K562 (cell line): ENCODE measurements at regions not wholly inside any gene's neighbourhood (a gene's known extent, or its start where the extent isn't known, plus 50 kb on each side); places are given as distances from the start of the nearest gene placed in this dataset.

Experiments
- BMI1 ChIP-seq: fragments of 150-350 bp; IDR thresholded peaks from 2 replicates; pipeline ENCODE4 v1.6.1; 2014; ENCODE audit warnings: low read length
- CCNT2 ChIP-seq: IDR thresholded peaks from 2 replicates; pipeline ENCODE4 v1.6.1; 2011; ENCODE audit warnings: borderline replicate concordance, low read depth, mild to moderate bottlenecking, moderate library complexity, mixed read lengths, low read length; ENCODE audit not compliant: insufficient read length; ENCODE audit errors: extremely low read depth
- CHD1 ChIP-seq: fragments of 200-600 bp; sonication (generic); IDR thresholded peaks from one replicate; pipeline ENCODE4 v1.6.1; 2012; ENCODE audit warnings: mild to moderate bottlenecking, moderate library complexity, low read length, inconsistent platforms
- ETS1 ChIP-seq: conservative IDR thresholded peaks from 2 replicates; pipeline ENCODE4 v1.6.1; 2011; ENCODE audit warnings: low read depth, mild to moderate bottlenecking, low read length; ENCODE audit not compliant: control insufficient read depth
- FOXA3 ChIP-seq, 2 experiments: fragments of 450-650 bp in 1 of 2; sonication (generic) in 1 of 2; formaldehyde crosslinking; IDR thresholded peaks in 1 of 2; conservative IDR thresholded peaks in 1 of 2; 2 replicates each; pipeline versions ENCODE4 v1.4.0 to v1.8.0; 2020 to 2022; ENCODE audit warnings: mild to moderate bottlenecking in 2 of 2, missing genetic modification reagents in 1 of 2
- HBP1 ChIP-seq: fragments of 450-650 bp; formaldehyde crosslinking; IDR thresholded peaks from 2 replicates; pipeline ENCODE4 v1.4.0; 2022; ENCODE audit warnings: missing genetic modification characterization
- HDAC2 ChIP-seq: fragments of 450-650 bp; IDR thresholded peaks from 2 replicates; pipeline ENCODE4 v1.6.1; 2016; ENCODE audit warnings: mild to moderate bottlenecking
- HOMEZ ChIP-seq: fragments of 250-450 bp; sonication (Bioruptor Pico); IDR thresholded peaks from 2 replicates; pipeline ENCODE4 v1.4.0; 2020; ENCODE audit warnings: mild to moderate bottlenecking, moderate library complexity
- HSF4 ChIP-seq: fragments of 250-450 bp; sonication (Bioruptor Pico); IDR thresholded peaks from 2 replicates; pipeline ENCODE4 v2.1.2; 2022; ENCODE audit warnings: mild to moderate bottlenecking, moderate library complexity, borderline replicate concordance
- PHTF2 ChIP-seq: fragments of 250-450 bp; sonication (Bioruptor Pico); IDR thresholded peaks from 2 replicates; pipeline ENCODE4 v1.5.0; 2021; ENCODE audit warnings: mild to moderate bottlenecking
- POLR2AphosphoS5 ChIP-seq: IDR thresholded peaks from 2 replicates; pipeline ENCODE4 v1.6.1; 2011; ENCODE audit warnings: mild to moderate bottlenecking, low read depth, low read length, moderate library complexity; ENCODE audit not compliant: control insufficient read depth, insufficient read depth
- POLR3A ChIP-seq: IDR thresholded peaks from 2 replicates; pipeline ENCODE4 v1.6.1; 2011; ENCODE audit warnings: borderline replicate concordance, mild to moderate bottlenecking, moderate library complexity; ENCODE audit not compliant: insufficient read length, insufficient read depth; ENCODE audit errors: extremely low read depth
- SNIP1 ChIP-seq: fragments of 450-650 bp; IDR thresholded peaks from 2 replicates; pipeline ENCODE4 v1.7.1; 2017; ENCODE audit warnings: low read depth, mild to moderate bottlenecking
- THRAP3 ChIP-seq: fragments of 450-650 bp; IDR thresholded peaks from 2 replicates; pipeline ENCODE4 v1.6.1; 2016; ENCODE audit warnings: mild to moderate bottlenecking, inconsistent platforms, borderline replicate concordance
- ZFP36 ChIP-seq: fragments of 150-350 bp; IDR thresholded peaks from 2 replicates; pipeline ENCODE4 v1.6.1; 2018; ENCODE audit warnings: low read length, low read depth; ENCODE audit not compliant: partially characterized antibody
- ZNF274 ChIP-seq: IDR thresholded peaks from 2 replicates; pipeline ENCODE4 v1.6.1; 2011; ENCODE audit warnings: low read depth, mild to moderate bottlenecking, low read length, moderate library complexity, borderline replicate concordance
- ZNF277 ChIP-seq: fragments of 250-450 bp; sonication (Bioruptor Pico); IDR thresholded peaks from 2 replicates; pipeline ENCODE4 v1.8.0; 2022; ENCODE audit warnings: inconsistent platforms, mild to moderate bottlenecking, moderate library complexity, borderline replicate concordance
- ZNF444 ChIP-seq: fragments of 250-450 bp; sonication (Bioruptor Pico); IDR thresholded peaks from 2 replicates; pipeline ENCODE4 v1.4.0; 2020; ENCODE audit warnings: mild to moderate bottlenecking, moderate library complexity

GRCh38 chr4:78691971-78692821, 84.0 kb upstream of the BMP2K start (continued):
- TF ChIP-seq PHTF2 (CRISPR knock-in tag) = no peak
- peak; percentile 94 for TF ChIP-seq HBP1 (CRISPR knock-in tag)
- TF ChIP-seq HOMEZ (CRISPR knock-in tag) = 0 out of 2 replicates have a peak, but pooled peaks have one; percentile 47
- no peak for TF ChIP-seq CHD1
- TF ChIP-seq CCNT2 = peak; percentile 99
- TF ChIP-seq ZNF444 (CRISPR knock-in tag) = peak; percentile 63; the same call in 1 of the 2 replicates
- TF ChIP-seq ZFP36 = peak; percentile 54
- no peak for TF ChIP-seq THRAP3
- TF ChIP-seq HDAC2 = peak; percentile 99
- TF ChIP-seq POLR2AphosphoS5 = peak; percentile 100
- TF ChIP-seq ZNF274 = peak; percentile 84; the same call in 1 of the 2 replicates
- TF ChIP-seq FOXA3 (CRISPR knock-in tag; conservative IDR thresholded peaks at IDR 0.05 in 1 of 2, IDR thresholded peaks at IDR 0.05 in 1 of 2) = peak in 1 of 2 experiments; percentile 34; a peak in 2 of 4 replicates
- TF ChIP-seq SNIP1 = no peak
- TF ChIP-seq ETS1 = peak; percentile 93
- no peak for TF ChIP-seq BMI1
- no peak for TF ChIP-seq ZNF277 (CRISPR knock-in tag)
- TF ChIP-seq HSF4 (CRISPR knock-in tag) = no peak
- TF ChIP-seq POLR3A = no peak
